ENCODE measurements at regions not wholly inside any gene's neighbourhood (a gene's known extent, or its start where the extent isn't known, plus 50 kb on each side); places are given as distances from the start of the nearest gene placed in this dataset.

GRCh38 chr4:136009258-136009832 is 1522.9 kb downstream of the PCDH18 start:
- DNase-seq (ENCODE audit: low read depth in 1 of 2, low spot score in 1 of 2): no peak
- Histone ChIP-seq H3K9me3 (no peaks in the 10 kb centered on the region), H3K4me3 (no peak overlapping the region), H3K4me1 (no peaks in the 10 kb centered on the region), H3K27ac (no peak overlapping the region), H3K4me2 (no peak overlapping the region)
- no peak for ATAC-seq
- no peak for FAIRE-seq
- 60% methylated on average over 5 of the region's 6 CpGs for WGBS (ENCODE audit: missing lambda C conversion rate)
- ChIA-PET POLR2A (no interaction called here), CTCF (no interaction called here)
- TF ChIP-seq, protein P1, sequence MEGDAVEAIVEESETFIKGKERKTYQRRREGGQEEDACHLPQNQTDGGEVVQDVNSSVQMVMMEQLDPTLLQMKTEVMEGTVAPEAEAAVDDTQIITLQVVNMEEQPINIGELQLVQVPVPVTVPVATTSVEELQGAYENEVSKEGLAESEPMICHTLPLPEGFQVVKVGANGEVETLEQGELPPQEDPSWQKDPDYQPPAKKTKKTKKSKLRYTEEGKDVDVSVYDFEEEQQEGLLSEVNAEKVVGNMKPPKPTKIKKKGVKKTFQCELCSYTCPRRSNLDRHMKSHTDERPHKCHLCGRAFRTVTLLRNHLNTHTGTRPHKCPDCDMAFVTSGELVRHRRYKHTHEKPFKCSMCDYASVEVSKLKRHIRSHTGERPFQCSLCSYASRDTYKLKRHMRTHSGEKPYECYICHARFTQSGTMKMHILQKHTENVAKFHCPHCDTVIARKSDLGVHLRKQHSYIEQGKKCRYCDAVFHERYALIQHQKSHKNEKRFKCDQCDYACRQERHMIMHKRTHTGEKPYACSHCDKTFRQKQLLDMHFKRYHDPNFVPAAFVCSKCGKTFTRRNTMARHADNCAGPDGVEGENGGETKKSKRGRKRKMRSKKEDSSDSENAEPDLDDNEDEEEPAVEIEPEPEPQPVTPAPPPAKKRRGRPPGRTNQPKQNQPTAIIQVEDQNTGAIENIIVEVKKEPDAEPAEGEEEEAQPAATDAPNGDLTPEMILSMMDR (IDR thresholded peaks at IDR 0.05): no peak
- TF ChIP-seq, protein P2, sequence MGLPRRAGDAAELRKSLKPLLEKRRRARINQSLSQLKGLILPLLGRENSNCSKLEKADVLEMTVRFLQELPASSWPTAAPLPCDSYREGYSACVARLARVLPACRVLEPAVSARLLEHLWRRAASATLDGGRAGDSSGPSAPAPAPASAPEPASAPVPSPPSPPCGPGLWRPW (IDR thresholded peaks at IDR 0.05): no peak
- no peak for TF ChIP-seq KDM5A (IDR thresholded peaks at IDR 0.05)
- TF ChIP-seq, protein P3, sequence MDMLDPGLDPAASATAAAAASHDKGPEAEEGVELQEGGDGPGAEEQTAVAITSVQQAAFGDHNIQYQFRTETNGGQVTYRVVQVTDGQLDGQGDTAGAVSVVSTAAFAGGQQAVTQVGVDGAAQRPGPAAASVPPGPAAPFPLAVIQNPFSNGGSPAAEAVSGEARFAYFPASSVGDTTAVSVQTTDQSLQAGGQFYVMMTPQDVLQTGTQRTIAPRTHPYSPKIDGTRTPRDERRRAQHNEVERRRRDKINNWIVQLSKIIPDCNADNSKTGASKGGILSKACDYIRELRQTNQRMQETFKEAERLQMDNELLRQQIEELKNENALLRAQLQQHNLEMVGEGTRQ (IDR thresholded peaks at IDR 0.05): no peak
- TF ChIP-seq MYC (IDR thresholded peaks at IDR 0.05; ENCODE audit: borderline replicate concordance, low read length): no peak
- TF ChIP-seq POLR2AphosphoS2 (conservative IDR thresholded peaks at IDR 0.05; ENCODE audit: low read length): no peak
- TF ChIP-seq BCL3 (IDR thresholded peaks at IDR 0.05): no peak
- no peak for TF ChIP-seq ZNF302 (CRISPR knock-in tag; IDR thresholded peaks at IDR 0.05)
- TF ChIP-seq EHF (CRISPR knock-in tag; IDR thresholded peaks at IDR 0.05): no peak
- TF ChIP-seq RARB (CRISPR knock-in tag; IDR thresholded peaks at IDR 0.05): no peak
- TF ChIP-seq HMGXB4 (CRISPR knock-in tag; IDR thresholded peaks at IDR 0.05; ENCODE audit: borderline replicate concordance): no peak
- TF ChIP-seq ZC3H11A (IDR thresholded peaks at IDR 0.05): no peak
- no peak for TF ChIP-seq JUNB (IDR thresholded peaks at IDR 0.05)
- TF ChIP-seq PHF8 (IDR thresholded peaks at IDR 0.05; ENCODE audit: borderline replicate concordance, low read depth): no peak
- no peak for TF ChIP-seq HOXB5 (CRISPR knock-in tag; IDR thresholded peaks at IDR 0.05)
- no peak for TF ChIP-seq MAFK (IDR thresholded peaks at IDR 0.05; ENCODE audit: partially characterized antibody)
- TF ChIP-seq ZFP36 (IDR thresholded peaks at IDR 0.05; ENCODE audit: borderline replicate concordance, partially characterized antibody): no peak

DNA sequence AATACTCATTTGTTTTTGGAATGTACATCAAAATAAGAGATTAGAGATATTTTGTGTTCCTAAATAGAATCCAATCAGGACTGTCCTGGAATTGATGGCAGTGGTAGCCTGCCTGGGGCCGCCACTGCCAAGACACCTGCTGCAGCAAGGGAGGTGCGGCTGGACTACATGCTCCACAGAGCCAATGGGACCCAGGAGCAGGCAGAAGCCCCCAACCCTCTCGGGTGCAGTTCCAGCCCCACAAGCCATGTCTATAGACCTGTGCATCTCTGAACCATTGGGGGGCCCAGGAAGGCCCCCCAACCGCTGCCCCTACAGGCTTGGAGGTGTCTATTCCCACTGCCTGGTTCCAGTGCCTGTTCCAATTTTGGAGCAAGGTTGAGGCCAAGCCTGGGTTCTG is 1524.3 kb downstream of the PCDH18 start:
- no peak for TF ChIP-seq POLR2AphosphoS2 (conservative IDR thresholded peaks at IDR 0.05; ENCODE audit: low read length)
- no peak for TF ChIP-seq CHD2 (IDR thresholded peaks at IDR 0.05; ENCODE audit: low read length, partially characterized antibody)
- TF ChIP-seq EP300 (IDR thresholded peaks at IDR 0.05): no peak
- no peak for TF ChIP-seq CEBPB (IDR thresholded peaks at IDR 0.05)
- TF ChIP-seq RNF2 (IDR thresholded peaks at IDR 0.05; ENCODE audit: borderline replicate concordance, low read depth): no peak
- TF ChIP-seq ZFP36 (IDR thresholded peaks at IDR 0.05; ENCODE audit: borderline replicate concordance, partially characterized antibody): no peak
- TF ChIP-seq ESRRA (IDR thresholded peaks at IDR 0.05; ENCODE audit: borderline replicate concordance, low read length): no peak
- no peak for TF ChIP-seq MAFK (IDR thresholded peaks at IDR 0.05; ENCODE audit: partially characterized antibody)
- no peak for TF ChIP-seq JUNB (IDR thresholded peaks at IDR 0.05)
- TF ChIP-seq E2F6 (IDR thresholded peaks at IDR 0.05; ENCODE audit: borderline replicate concordance, low read depth): no peak
- TF ChIP-seq CBX8 (IDR thresholded peaks at IDR 0.05): no peak
- TF ChIP-seq TP53 (CRISPR knock-in tag; IDR thresholded peaks at IDR 0.05): no peak
- TF ChIP-seq RCOR1 (IDR thresholded peaks at IDR 0.05; ENCODE audit: low read depth, low read length): no peak
- no peak for TF ChIP-seq PHF8 (IDR thresholded peaks at IDR 0.05; ENCODE audit: borderline replicate concordance, low read depth)
- no peak for TF ChIP-seq BHLHE40 (IDR thresholded peaks at IDR 0.05; ENCODE audit: low read depth, low read length)
- TF ChIP-seq, protein P4, sequence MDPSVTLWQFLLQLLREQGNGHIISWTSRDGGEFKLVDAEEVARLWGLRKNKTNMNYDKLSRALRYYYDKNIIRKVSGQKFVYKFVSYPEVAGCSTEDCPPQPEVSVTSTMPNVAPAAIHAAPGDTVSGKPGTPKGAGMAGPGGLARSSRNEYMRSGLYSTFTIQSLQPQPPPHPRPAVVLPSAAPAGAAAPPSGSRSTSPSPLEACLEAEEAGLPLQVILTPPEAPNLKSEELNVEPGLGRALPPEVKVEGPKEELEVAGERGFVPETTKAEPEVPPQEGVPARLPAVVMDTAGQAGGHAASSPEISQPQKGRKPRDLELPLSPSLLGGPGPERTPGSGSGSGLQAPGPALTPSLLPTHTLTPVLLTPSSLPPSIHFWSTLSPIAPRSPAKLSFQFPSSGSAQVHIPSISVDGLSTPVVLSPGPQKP (IDR thresholded peaks at IDR 0.05; ENCODE audit: low read depth, low read length): no peak
- no peak for TF ChIP-seq HMGXB4 (CRISPR knock-in tag; IDR thresholded peaks at IDR 0.05; ENCODE audit: borderline replicate concordance)
- WGBS (ENCODE audit: missing lambda C conversion rate): 19% methylated on average over 2 of the region's 4 CpGs
- Histone ChIP-seq H3K4me2 (no peak overlapping the region), H3K4me3 (no peak overlapping the region), H3K27ac (no peak overlapping the region), H3K9me3 (no peaks in the 10 kb centered on the region), H3K4me1 (no peaks in the 10 kb centered on the region)
- DNase-seq (ENCODE audit: low read depth in 1 of 2, low spot score in 1 of 2): no peak
- no peak for ATAC-seq
- no peak for FAIRE-seq
- POLR2A ChIA-PET: no interaction called here
- CTCF ChIA-PET: no interaction called here

Data from A549 (cell line).